GM23248 (cell line): ENCODE measurements at regions not wholly inside any gene's neighbourhood (a gene's known extent, or its start where the extent isn't known, plus 50 kb on each side); places are given as distances from the start of the nearest gene placed in this dataset.

Experiments
- EZH2 ChIP-seq: fragments of 200-600 bp; sonication (generic); IDR thresholded peaks from 2 replicates; pipeline ENCODE4 v1.6.1; 2018; ENCODE audit warnings: antibody characterized with exemption, mild to moderate bottlenecking; ENCODE audit not compliant: insufficient read depth, poor library complexity, severe bottlenecking
- EZH2phosphoT487 ChIP-seq: fragments of 200-600 bp; sonication (generic); IDR thresholded peaks from 2 replicates; pipeline ENCODE4 v1.6.1; 2018; ENCODE audit warnings: antibody characterized with exemption, moderate library complexity, mild to moderate bottlenecking, low read depth; ENCODE audit not compliant: insufficient read depth

DNA sequence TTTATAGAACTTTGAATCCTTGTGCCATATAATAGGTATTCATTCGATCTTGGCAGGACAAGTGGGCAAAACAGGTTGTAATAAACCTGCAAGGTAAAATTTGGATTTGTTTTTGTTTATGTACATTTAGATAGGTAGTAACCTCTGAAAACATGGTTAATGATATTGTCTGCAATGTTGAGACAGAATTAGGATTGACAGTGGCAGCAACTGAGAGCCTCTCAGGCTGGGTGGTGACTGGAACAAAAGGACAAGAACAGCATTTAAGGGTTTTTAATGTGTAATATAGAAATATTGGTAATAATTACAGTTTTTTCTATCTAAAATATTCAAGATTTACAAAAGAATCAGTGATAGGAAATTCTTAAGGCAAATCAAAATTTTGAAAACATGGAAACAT, 382.0 kb downstream of the TFAP2B start:
- no peak for TF ChIP-seq EZH2phosphoT487
- TF ChIP-seq EZH2: no peak
